Cerebellar cortex (tissue), 1 donor: ENCODE measurements at regions not wholly inside any gene's neighbourhood (a gene's known extent, or its start where the extent isn't known, plus 50 kb on each side); places are given as distances from the start of the nearest gene placed in this dataset.

Source experiments
- DNase-seq: peaks from one replicate; pipeline ENCODE4 v3.0.0-alpha.2; 2015; ENCODE audit warnings: low spot score

GRCh38 chr20:60694763-60695162, 557.3 kb upstream of the CDH4 start:
- no peak for DNase-seq

- DNase-seq, result no peak
These were observed 556.6 kb upstream of the CDH4 start for GRCh38 chr20:60695226-60696000.

GRCh38 chr20:60697252-60697651, 554.8 kb upstream of the CDH4 start:
- DNase-seq, result no peak

GRCh38 chr20:60700728-60701127, 551.3 kb upstream of the CDH4 start:
- no peak for DNase-seq

GRCh38 chr20:60704147-60704546, 547.9 kb upstream of the CDH4 start:
- DNase-seq, result no peak

DNA sequence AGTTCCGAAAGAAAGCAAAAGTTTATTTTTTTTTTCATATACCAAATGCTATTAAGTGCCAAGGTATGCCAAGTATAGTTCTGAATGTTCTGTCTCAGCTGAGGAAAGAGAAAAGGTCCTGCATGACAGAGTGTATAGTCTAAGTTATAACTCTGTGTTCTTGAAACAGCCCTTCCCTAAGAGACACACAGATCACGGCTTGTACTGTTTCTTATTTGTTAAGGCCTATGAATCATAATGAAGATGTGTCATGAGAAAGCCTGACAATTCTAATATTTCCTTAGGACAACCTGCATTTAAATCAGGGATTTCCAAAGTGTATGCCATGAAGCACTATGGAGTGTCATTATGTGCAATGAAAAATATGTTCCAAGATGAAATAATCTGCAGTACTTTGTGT, 538.7 kb upstream of the CDH4 start:
- DNase-seq, result no peak

DNA sequence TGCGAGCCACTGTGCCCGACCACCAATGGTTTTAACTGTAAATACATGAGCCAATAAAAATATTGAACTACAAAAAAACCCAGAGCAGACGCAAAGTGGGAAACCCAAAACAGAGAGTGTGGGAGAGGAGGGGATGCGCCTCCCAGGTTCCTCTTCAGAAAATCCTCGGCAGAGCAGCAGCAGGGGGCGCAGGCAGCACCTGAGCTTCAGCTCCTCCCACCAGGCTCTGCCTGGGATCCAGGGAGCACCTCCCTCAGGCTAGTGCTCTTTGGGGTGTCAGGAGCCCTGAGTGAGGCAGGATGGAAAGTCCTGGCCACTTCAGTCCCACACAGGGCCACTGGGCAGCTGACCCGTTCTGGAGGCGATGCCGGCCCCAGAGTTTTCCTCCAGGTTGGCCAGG, 536.9 kb upstream of the CDH4 start:
- no peak for DNase-seq

DNA sequence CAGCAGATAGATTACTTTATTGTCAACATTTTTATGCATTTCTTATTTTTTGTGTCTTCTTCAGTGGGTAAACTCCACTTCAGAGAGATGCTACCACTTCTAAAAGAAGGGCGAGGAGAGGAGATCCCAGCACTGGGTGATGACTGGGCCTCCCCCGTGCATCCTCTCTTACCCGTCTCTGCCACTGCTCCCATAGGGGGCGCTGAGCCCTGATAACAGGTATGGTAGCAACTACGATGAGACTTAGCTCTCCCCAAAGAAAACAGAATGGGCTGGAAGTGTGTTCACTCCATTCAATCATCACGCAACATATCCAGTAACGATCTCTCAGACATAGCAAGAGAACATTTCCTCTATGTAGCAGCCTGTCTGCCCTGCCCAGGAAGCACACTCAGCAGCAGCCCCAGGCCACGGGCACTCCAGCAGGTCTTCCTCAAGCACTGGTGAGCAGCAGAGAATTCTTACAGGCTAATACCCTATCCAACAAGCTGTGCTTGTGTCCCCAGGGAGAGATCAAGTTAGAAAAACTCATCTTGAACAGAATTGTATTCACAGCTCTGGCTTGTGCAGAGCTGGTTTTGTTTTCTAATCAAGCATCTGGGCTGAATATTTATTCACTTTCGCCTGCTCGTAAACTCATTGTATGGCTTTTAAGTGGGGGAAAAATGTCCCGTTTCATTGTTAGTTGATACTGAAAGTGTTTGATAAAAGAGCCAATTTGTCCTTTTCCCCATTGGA, 533.1 kb upstream of the CDH4 start:
- DNase-seq, result no peak

DNA sequence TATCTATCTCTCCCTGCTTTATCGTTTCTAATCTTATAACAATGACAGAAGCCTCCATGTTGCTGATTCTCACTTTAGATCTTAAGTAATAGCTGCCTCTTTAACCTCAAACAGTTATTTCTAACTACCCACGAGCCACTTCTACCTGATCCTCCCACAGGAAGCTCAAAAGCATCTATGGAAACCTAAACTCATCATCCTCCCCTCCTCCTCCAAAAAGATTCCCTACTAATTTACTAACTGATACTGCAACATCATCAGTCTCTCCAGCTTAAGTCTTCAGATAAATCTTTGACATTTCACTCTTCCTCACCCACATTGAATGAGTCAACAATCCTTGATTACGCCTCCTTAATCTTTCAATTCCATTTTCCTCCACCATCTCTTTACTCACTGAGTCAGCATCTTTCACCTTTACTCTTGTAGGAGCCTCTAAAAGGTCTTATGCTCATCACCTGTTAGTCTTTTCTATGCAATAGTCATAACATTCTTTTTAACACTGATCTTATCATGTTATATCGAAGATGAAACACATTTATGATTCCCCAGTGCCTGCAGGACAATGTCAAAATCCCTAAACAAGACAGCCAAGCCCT, 526.7 kb upstream of the CDH4 start:
- no peak for DNase-seq

GRCh38 chr20:60727425-60727824, 524.6 kb upstream of the CDH4 start:
- no peak for DNase-seq

DNA sequence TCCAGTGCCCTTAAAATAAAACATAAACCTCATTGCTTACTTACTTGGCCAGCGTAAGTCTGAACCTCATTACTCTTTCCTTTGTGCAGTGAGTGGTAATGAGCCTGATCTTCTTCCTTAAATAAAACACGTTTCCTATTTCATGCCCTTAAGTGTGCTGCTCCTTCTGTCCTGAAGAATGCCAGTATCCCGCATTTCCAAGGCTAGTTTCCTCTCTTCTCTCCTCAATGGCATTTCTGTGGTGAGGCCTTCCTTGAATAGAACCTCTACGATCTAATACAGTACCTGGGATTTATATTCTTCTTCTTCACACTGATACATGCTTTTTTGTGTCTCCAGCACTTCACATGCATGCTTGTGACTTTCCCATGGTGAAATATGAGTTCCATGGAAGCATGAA, 523.4 kb upstream of the CDH4 start:
- no peak for DNase-seq

GRCh38 chr20:60729135-60729900, 522.7 kb upstream of the CDH4 start:
- DNase-seq, result no peak

- no peak for DNase-seq
These were observed 519.7 kb upstream of the CDH4 start for GRCh38 chr20:60732322-60732721.

GRCh38 chr20:60748086-60748485, 504.0 kb upstream of the CDH4 start:
- no peak for DNase-seq

DNA sequence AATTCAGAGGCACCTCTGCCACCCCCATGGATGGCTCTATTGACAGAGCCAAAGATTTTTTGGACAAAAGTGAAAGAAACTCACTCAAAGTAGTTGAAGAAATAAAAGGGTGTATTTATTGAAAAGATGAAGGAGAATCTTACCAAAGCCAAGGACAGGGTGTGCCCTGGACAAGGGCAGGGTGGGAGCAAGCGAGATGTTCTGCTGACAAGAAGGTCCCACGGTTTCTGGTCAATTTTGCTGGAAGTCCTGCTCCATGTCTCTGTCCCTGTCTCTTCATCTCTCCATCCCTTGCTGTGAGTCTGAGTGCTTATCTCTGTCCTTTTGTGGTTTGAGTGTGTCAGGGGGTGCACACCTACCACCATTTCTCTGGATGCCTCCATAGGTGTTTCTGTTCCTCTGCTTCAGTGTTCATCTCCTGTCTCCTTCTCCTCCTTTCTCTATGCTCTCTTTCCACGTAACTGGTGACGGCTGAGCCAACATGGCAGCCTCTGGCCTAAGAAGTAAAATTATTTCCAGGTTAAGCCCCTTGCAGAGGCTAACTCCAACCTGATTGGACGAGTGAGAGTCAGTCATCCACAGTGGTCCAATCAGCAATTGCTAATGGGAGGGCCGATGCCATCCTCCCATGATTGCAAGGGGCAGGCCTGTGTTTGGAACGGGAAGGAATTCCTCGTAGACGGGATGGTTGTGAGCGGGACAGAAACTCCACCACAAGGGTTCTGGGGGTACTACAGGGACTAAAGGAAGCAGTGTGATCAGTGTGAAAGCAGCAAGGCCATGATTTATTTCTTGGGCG, 502.1 kb upstream of the CDH4 start:
- DNase-seq, result no peak

- DNase-seq, result no peak
These were observed 501.2 kb upstream of the CDH4 start for GRCh38 chr20:60750909-60751308.

DNA sequence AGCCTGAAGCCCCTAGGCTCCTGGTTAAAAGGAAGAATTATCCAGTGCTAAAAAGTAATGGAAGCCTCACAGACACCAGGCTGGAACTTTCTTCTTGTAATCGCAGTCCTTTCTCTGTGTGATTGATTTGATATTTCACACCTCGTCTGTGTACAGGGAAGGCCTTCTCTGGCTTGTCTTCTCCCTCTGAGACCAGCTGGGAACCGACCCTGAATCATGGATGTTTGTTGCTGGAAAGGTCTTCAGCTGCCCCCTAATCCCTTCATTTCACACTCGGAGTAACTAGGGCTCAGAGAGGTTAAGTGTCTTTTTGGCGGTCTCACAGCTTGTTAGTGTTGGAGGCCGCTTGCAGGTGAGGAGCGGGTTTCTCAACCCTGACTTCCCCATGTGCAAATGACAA, 500.2 kb upstream of the CDH4 start:
- no peak for DNase-seq

- DNase-seq, result no peak
These were observed 499.2 kb upstream of the CDH4 start for GRCh38 chr20:60752741-60753420.

DNA sequence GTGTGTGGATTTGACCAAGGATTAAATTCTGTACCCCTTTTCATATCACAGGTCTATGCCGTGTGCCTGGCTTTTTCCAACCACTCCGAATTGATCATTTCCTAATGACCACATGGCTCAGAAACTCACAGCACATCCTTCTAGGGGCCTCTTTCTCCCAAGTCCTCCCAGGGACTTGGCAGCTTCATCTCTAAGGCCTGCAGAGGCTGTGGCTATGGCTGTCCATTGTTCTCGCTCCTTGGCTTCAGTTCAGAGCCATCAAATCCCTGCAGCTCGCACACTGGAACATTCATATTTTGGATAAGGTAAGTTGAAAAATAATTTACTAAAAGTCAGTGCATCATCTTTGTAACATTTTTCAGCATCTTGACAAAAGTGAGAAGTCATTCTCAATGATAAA, 497.2 kb upstream of the CDH4 start:
- no peak for DNase-seq

- no peak for DNase-seq
These were observed 492.4 kb upstream of the CDH4 start for GRCh38 chr20:60759651-60760050.
